Parathyroid adenoma (tissue), 2 donors: ENCODE measurements at regions not wholly inside any gene's neighbourhood (a gene's known extent, or its start where the extent isn't known, plus 50 kb on each side); places are given as distances from the start of the nearest gene placed in this dataset.

Source experiments
- H2AFZ ChIP-seq: fragments of 300-600 bp; sonication (generic); one replicate; pipeline ENCODE4 v1.7.0; 2017; ENCODE audit warnings: antibody characterized with exemption, mild to moderate bottlenecking
- H3K27ac ChIP-seq: fragments of 300-600 bp; sonication (generic); one replicate; pipeline ENCODE4 v1.7.0; 2017
- H3K27me3 ChIP-seq: fragments of 300-600 bp; sonication (generic); one replicate; pipeline ENCODE4 v1.7.0; 2017; ENCODE audit warnings: low read length; ENCODE audit not compliant: control insufficient read depth, insufficient read depth
- H3K36me3 ChIP-seq: fragments of 300-600 bp; sonication (generic); one replicate; pipeline ENCODE4 v1.7.0; 2017; ENCODE audit warnings: low read length; ENCODE audit not compliant: control insufficient read depth, insufficient read depth
- H3K4me1 ChIP-seq: fragments of 300-600 bp; sonication (generic); one replicate; pipeline ENCODE4 v1.7.0; 2017; ENCODE audit warnings: control low read depth
- H3K4me2 ChIP-seq: fragments of 300-600 bp; sonication (generic); one replicate; pipeline ENCODE4 v1.7.0; 2017; ENCODE audit warnings: low read length
- H3K4me3 ChIP-seq: fragments of 300-600 bp; sonication (generic); one replicate; pipeline ENCODE4 v1.7.0; 2017; ENCODE audit warnings: low read depth, low read length
- H3K79me2 ChIP-seq: fragments of 300-600 bp; sonication (generic); one replicate; pipeline ENCODE4 v1.7.0; 2017; ENCODE audit warnings: control low read depth
- H3K9ac ChIP-seq: fragments of 300-600 bp; sonication (generic); one replicate; pipeline ENCODE4 v1.7.0; 2017; ENCODE audit warnings: mild to moderate bottlenecking
- H3K9me3 ChIP-seq: fragments of 300-600 bp; sonication (generic); one replicate; pipeline ENCODE4 v1.7.0; 2017; ENCODE audit warnings: low read length; ENCODE audit not compliant: control insufficient read depth
- TF ChIP-seq, protein P1 (sequence below): fragments of 300-600 bp; sonication (generic); IDR thresholded peaks from one replicate; pipeline ENCODE4 v1.7.0; 2017; ENCODE audit warnings: antibody characterized with exemption, mild to moderate bottlenecking
- donor health status: primary hyperparathyroidism.

- Histone ChIP-seq H3K4me2 (no peak overlapping the region), H3K27me3 (no peaks in the 10 kb centered on the region), H3K27ac (no peak overlapping the region), H3K4me1 (no peaks in the 10 kb centered on the region), H3K79me2 (no peaks in the 10 kb centered on the region), H3K4me3 (no peak overlapping the region), H3K9ac (no peak overlapping the region), H3K9me3 (no peaks in the 10 kb centered on the region), H2AFZ (no peak overlapping the region), H3K36me3 (no peaks in the 10 kb centered on the region)
- TF ChIP-seq, protein P1, sequence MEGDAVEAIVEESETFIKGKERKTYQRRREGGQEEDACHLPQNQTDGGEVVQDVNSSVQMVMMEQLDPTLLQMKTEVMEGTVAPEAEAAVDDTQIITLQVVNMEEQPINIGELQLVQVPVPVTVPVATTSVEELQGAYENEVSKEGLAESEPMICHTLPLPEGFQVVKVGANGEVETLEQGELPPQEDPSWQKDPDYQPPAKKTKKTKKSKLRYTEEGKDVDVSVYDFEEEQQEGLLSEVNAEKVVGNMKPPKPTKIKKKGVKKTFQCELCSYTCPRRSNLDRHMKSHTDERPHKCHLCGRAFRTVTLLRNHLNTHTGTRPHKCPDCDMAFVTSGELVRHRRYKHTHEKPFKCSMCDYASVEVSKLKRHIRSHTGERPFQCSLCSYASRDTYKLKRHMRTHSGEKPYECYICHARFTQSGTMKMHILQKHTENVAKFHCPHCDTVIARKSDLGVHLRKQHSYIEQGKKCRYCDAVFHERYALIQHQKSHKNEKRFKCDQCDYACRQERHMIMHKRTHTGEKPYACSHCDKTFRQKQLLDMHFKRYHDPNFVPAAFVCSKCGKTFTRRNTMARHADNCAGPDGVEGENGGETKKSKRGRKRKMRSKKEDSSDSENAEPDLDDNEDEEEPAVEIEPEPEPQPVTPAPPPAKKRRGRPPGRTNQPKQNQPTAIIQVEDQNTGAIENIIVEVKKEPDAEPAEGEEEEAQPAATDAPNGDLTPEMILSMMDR, result no peak
Observed at GRCh38 chr5:87560528-87560927, 147.8 kb upstream of the CCNH start.

DNA sequence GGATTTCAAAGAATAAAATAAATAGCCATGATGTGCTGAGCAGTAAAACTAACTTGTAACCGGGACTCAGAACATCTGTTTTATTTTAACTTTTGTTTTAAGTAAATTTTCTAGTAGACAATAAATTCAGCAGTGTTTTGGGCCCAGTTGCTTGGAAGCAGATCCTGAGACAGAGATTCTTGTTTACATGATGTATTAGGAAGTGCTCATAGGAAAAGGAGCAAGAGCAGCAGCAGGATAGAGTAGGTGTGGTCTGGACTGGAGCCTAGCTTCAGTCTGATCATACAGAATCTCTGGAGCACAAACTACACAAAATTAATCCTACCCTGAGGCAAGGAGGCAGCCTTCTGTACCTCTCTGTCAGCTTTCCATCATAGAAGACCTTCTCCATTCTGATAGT lies 139.2 kb upstream of the CCNH start:
- Histone ChIP-seq H3K36me3 (no peaks in the 10 kb centered on the region), H3K9me3 (no peaks in the 10 kb centered on the region), H2AFZ (no peak overlapping the region), H3K79me2 (no peaks in the 10 kb centered on the region), H3K27ac (no peak overlapping the region), H3K27me3 (no peaks in the 10 kb centered on the region), H3K4me1 (no peaks in the 10 kb centered on the region), H3K4me3 (no peak overlapping the region), H3K9ac (no peak overlapping the region), H3K4me2 (no peak overlapping the region)
- TF ChIP-seq, protein P1, result no peak

DNA sequence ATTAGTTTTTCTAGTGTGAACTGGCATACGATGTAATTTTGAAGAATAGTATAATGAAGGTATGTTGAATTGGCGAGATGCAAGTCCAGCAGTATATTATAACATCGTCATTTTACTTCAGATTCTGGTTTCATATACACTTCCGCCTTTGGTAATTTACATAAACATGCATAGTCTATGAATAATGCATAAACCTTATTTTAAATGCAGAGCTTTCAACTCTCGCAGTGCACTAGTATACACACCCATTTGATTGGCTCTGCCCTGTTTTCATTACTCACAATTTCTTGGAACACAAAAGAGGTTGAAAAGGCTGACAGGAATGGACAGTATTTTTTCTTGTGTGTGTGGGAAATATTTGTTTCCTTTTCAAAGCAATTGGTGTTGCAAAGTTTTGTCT lies 128.9 kb upstream of the CCNH start:
- Histone ChIP-seq H3K9me3 (no peaks in the 10 kb centered on the region), H3K4me3 (no peak overlapping the region), H3K9ac (no peak overlapping the region), H3K79me2 (no peaks in the 10 kb centered on the region), H3K36me3 (no peaks in the 10 kb centered on the region), H3K4me1 (no peaks in the 10 kb centered on the region), H3K27me3 (no peaks in the 10 kb centered on the region), H3K27ac (no peak overlapping the region), H3K4me2 (no peak overlapping the region), H2AFZ (no peak overlapping the region)
- TF ChIP-seq, protein P1, result no peak

DNA sequence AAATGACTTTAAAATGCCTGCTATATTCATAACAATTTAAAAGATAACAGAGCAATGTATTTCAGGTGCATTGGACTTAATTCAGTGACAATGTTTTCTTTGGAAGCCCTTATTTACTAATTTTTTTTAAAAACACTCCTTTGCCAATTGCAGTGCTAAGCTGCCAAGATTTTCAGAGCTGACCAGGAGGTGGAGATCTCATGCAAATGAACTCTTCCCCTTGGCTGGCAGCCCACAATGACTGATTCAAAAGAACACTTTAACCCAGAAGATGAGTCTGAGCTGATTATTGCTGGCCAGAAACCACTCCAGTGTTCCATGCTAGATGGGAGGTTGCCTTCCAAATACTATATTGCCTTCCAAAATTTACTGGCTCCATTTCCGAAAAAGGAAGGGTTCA lies 128.3 kb upstream of the CCNH start:
- Histone ChIP-seq H3K9me3 (no peaks in the 10 kb centered on the region), H3K27ac (no peak overlapping the region), H3K4me1 (no peaks in the 10 kb centered on the region), H3K27me3 (no peaks in the 10 kb centered on the region), H2AFZ (no peak overlapping the region), H3K4me2 (no peak overlapping the region), H3K9ac (no peak overlapping the region), H3K36me3 (no peaks in the 10 kb centered on the region), H3K4me3 (no peak overlapping the region), H3K79me2 (no peaks in the 10 kb centered on the region)
- TF ChIP-seq, protein P1, result no peak

GRCh38 chr5:87539839-87540238 lies 127.1 kb upstream of the CCNH start:
- Histone ChIP-seq H3K27me3 (no peaks in the 10 kb centered on the region), H3K9ac (no peak overlapping the region), H3K9me3 (no peaks in the 10 kb centered on the region), H3K4me2 (no peak overlapping the region), H3K27ac (no peak overlapping the region), H3K4me3 (no peak overlapping the region), H3K79me2 (no peaks in the 10 kb centered on the region), H3K4me1 (no peaks in the 10 kb centered on the region), H3K36me3 (no peaks in the 10 kb centered on the region), H2AFZ (no peak overlapping the region)
- TF ChIP-seq, protein P1, result no peak
